Heart right ventricle (tissue), 16 donors: ENCODE measurements at regions not wholly inside any gene's neighbourhood (a gene's known extent, or its start where the extent isn't known, plus 50 kb on each side); places are given as distances from the start of the nearest gene placed in this dataset.
"Not testable (repeated sequence)": the region's sequence is repeated elsewhere in the genome, so short reads cannot be mapped to it uniquely, and the experiment has no call there.

Source experiments
- ATAC-seq, 8 donors: fragments of 200-7000 bp; cut with Tn5 transposase; one replicate each; pipeline ENCODE4 v1.9.1; 2020; ENCODE audit warnings: mild to moderate bottlenecking in 8 of 8, moderate library complexity in 8 of 8, moderate number of reproducible peaks in 1 of 8
- DNase-seq, 2 donors: peaks; one replicate each; pipeline ENCODE4 v3.0.0-alpha.2; 2020
- H3K27ac ChIP-seq, 10 donors: fragments of 200-600 bp; sonication (generic) in 2 of 10; one replicate each; pipeline versions ENCODE4 v1.5.0 to v1.8.0; 2020 to 2022; ENCODE audit warnings: mild to moderate bottlenecking in 3 of 10
- H3K27me3 ChIP-seq, 7 donors: fragments of 200-600 bp; one replicate each; pipeline ENCODE4 v1.8.0; 2021 to 2022; ENCODE audit warnings: mild to moderate bottlenecking in 2 of 7
- H3K36me3 ChIP-seq, 9 donors: fragments of 200-600 bp; sonication (generic) in 1 of 9; one replicate each; pipeline versions ENCODE4 v1.5.0 to v1.8.0; 2020 to 2022; ENCODE audit warnings: mild to moderate bottlenecking in 2 of 9
- H3K4me1 ChIP-seq, 9 donors: fragments of 200-600 bp; sonication (generic) in 1 of 9; one replicate each; pipeline versions ENCODE4 v1.5.0 to v1.8.0; 2020 to 2022; ENCODE audit warnings: mild to moderate bottlenecking in 4 of 9
- H3K4me3 ChIP-seq, 10 donors: fragments of 200-600 bp; sonication (generic) in 2 of 10; one replicate each; pipeline versions ENCODE4 v1.5.0 to v1.8.0; 2020 to 2022; ENCODE audit warnings: mild to moderate bottlenecking in 7 of 10, moderate library complexity in 2 of 10
- H3K9me3 ChIP-seq, 11 donors: fragments of 200-600 bp in 10 of 11; sonication (generic) in 2 of 11; one replicate each; pipeline versions ENCODE4 v1.5.0 to v1.8.0; 2013 to 2022; ENCODE audit warnings: mild to moderate bottlenecking in 2 of 11, control low read depth in 1 of 11, moderate library complexity in 1 of 11
- WGBS, 2 donors: extraction: QIAGEN DNeasy Blood & Tissue Kit; methylation state at CpG; one replicate each; pipeline ENCODE4 v1.1.7; 2013; ENCODE audit warnings: inconsistent platforms in 1 of 2; 5-methylcytosine and 5-hydroxymethylcytosine counted together
- intact Hi-C, 10 donors: fragments of 100-400 bp; cut with DNase I; formaldehyde crosslinking; loops; one replicate each; pipeline versions ENCODE4 v1.11.1 to v1.14.2; 2022
- TF ChIP-seq, protein P1 (sequence below), 9 donors: fragments of 200-600 bp; sonication (generic) in 2 of 9; IDR thresholded peaks; one replicate each; pipeline versions ENCODE4 v1.5.0 to v1.8.0; 2021 to 2022; ENCODE audit warnings: antibody characterized with exemption in 9 of 9, mild to moderate bottlenecking in 5 of 9, moderate library complexity in 1 of 9
- donor health status: Arrhythmogenic right ventricular cardiomyopathy.
- donor health status: ischemic (EF 13 %, LVEDD 7.1; RV severe dilation, severe dysfunction).
- donor health status: healthy with polysubstance abuse.
- donor health status: DM: no; HTN: yes; CAD: no.
- donor health status: DM: no; HTN: no; CAD: no.
- donor health status: ischemic (EF 25% LVEDD 6.9; RV normal size, moderate dysfunction).
- donor health status: ischemic (EF 25% LVEDD 5.7; RV mildly dilated, moderate dysfunction).
- donor health status: healthy.
- donor health status: DM: yes; HTN: yes; CAD: no.
- donor health status: Ischemic cardiomyopathy.
- donor health status: ischemic (EF 35%, LVEDD 5.7; RV mildly dilated, moderate dysfunction).
- donor health status: nonischemic (EF 11% LVEDD 7.7; RV severe dilation, severe dysfunction).
- donor health status: DM: yes; HTN: yes; CAD: no.
- donor health status: PGD.
- donor health status: ischemic (EF 29% LVEDD 5.4; RV normal size, mild dysfunction).
- donor health status: nonischemic (EF 23%, LVEDD 6.1; RV moderate dilation, normal function).

GRCh38 chr9:752201-752600, 89.3 kb upstream of the DMRT1 start:
- TF ChIP-seq, protein P1, sequence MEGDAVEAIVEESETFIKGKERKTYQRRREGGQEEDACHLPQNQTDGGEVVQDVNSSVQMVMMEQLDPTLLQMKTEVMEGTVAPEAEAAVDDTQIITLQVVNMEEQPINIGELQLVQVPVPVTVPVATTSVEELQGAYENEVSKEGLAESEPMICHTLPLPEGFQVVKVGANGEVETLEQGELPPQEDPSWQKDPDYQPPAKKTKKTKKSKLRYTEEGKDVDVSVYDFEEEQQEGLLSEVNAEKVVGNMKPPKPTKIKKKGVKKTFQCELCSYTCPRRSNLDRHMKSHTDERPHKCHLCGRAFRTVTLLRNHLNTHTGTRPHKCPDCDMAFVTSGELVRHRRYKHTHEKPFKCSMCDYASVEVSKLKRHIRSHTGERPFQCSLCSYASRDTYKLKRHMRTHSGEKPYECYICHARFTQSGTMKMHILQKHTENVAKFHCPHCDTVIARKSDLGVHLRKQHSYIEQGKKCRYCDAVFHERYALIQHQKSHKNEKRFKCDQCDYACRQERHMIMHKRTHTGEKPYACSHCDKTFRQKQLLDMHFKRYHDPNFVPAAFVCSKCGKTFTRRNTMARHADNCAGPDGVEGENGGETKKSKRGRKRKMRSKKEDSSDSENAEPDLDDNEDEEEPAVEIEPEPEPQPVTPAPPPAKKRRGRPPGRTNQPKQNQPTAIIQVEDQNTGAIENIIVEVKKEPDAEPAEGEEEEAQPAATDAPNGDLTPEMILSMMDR (IDR thresholded peaks at IDR 0.05): no peak
- 78 to 81% methylated on average over 5 of the region's 5 CpGs for WGBS, 2 donors
- Histone ChIP-seq H3K4me3 (no peak overlapping the region), H3K27me3 (no peaks in the 10 kb centered on the region), H3K4me1 (peaks cover 0 to 60% (median 34%) of the 10 kb centered on the region in 9 donors), H3K36me3 (peaks cover 0 to 25% (median 0%) of the 10 kb centered on the region in 9 donors), H3K9me3 (no peaks in the 10 kb centered on the region), H3K27ac (peak overlapping the region in 7 of 10 donors; percentile 38 to 73 (median 59))
- no peak for DNase-seq
- ATAC-seq: peak in 1 of 8 donors; percentile 30
- intact Hi-C loops: no loop called here

- peaks cover 0 to 22% (median 0%) of the 10 kb centered on the region in 9 donors for H3K36me3 ChIP-seq
- TF ChIP-seq, protein P1 (IDR thresholded peaks at IDR 0.05): no peak
- DNase-seq (no peak), ATAC-seq (no peak)
- H3K27me3 ChIP-seq: no peaks in the 10 kb centered on the region
- WGBS, 2 donors: 85 to 90% methylated on average over 6 of the region's 6 CpGs
- no peak overlapping the region for H3K4me3 ChIP-seq
- intact Hi-C loops: no loop called here
- peaks cover 0 to 65% (median 34%) of the 10 kb centered on the region in 9 donors for H3K4me1 ChIP-seq
- H3K27ac ChIP-seq: peak overlapping the region in 4 of 10 donors; percentile 24 to 73 (median 63)
- no peaks in the 10 kb centered on the region for H3K9me3 ChIP-seq
These were observed 88.8 kb upstream of the DMRT1 start for GRCh38 chr9:752681-753200.

DNA sequence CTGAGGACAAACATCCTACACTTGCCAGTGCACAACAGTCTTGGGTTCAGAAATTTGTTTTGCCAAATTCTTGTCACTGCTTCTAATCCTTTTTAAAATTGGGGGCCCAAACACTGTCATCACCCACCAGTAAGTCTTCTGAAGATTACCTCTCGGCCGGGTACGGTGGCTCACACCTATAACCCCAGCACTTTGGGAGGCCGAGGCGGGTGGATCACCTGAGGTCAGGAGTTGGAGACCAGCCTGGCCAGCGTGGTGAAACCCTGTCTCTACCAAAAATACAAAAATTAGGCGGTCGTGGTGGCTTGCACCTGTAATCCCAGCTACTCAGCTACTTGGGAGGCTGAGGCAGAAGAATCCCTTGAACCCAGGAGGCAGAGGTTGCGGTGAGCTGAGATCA, 87.8 kb upstream of the DMRT1 start:
- H3K9me3 ChIP-seq, ATAC-seq, H3K4me3 ChIP-seq, H3K27ac ChIP-seq, H3K27me3 ChIP-seq, DNase-seq: not testable (repeated sequence)
- WGBS, 2 donors: 93 to 95% methylated on average over 9 of the region's 9 CpGs
- Histone ChIP-seq H3K36me3 (peaks cover 0 to 14% (median 0%) of the 10 kb centered on the region in 9 donors), H3K4me1 (peaks cover 0 to 64% (median 34%) of the 10 kb centered on the region in 9 donors)
- intact Hi-C loops: loop anchor here in 1 of 10 donors (2.0 kb wide), 1 partner anchor 139 kb away; no protein-coding TSS in a partner anchor

DNA sequence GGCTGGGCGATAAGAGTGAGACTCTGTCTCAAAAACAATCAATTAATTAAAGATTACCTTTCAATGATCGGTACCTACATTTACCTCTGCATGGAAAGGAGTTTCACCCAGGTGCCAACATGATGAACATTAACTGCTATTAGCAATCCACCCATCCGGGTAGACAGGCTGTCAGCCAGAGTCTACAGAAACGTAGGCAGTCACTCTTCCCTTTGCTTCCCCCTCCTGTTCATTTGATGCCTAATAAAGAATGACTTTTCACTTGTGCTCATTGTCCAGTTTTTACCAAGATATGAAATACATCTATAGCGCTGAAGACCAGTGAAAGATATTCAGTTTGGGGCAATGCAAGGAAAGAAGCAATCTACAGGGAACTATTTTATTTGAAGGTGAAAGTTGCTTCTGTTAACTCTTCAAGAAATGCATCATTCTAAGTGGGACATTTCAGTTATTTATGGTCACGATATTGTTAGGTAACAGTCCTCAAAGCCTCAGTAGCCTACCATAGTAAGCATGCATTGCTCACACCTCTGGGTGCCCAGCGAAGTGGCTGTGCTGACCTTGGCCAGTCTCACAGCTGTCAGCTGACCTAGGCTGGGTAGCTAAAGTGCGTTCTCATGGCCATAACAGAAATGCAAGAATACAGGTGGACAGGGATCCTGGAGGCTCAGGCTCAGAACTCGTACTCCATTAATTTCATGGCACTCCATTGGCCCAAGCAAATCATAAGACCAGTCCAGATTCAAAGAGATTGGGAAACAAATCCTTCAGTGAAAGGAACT, 87.2 kb upstream of the DMRT1 start:
- Histone ChIP-seq H3K9me3 (no peaks in the 10 kb centered on the region), H3K36me3 (peaks cover 0 to 8% (median 0%) of the 10 kb centered on the region in 9 donors), H3K4me3 (no peak overlapping the region), H3K27ac (peak overlapping the region in 1 of 10 donors; percentile 31), H3K27me3 (no peaks in the 10 kb centered on the region), H3K4me1 (peaks cover 0 to 58% (median 33%) of the 10 kb centered on the region in 9 donors)
- TF ChIP-seq, protein P1 (IDR thresholded peaks at IDR 0.05): peak in 5 of 9 donors; percentile 7 to 34 (median 19)
- DNase-seq: no peak
- ATAC-seq: no peak
- intact Hi-C loops: loop anchor here in 1 of 10 donors (2.0 kb wide), 1 partner anchor 140 kb away; no protein-coding TSS in a partner anchor
- 76 to 79% methylated on average over 9 of the region's 9 CpGs for WGBS, 2 donors
